ENCODE measurements at regions not wholly inside any gene's neighbourhood (a gene's known extent, or its start where the extent isn't known, plus 50 kb on each side); places are given as distances from the start of the nearest gene placed in this dataset.

DNA sequence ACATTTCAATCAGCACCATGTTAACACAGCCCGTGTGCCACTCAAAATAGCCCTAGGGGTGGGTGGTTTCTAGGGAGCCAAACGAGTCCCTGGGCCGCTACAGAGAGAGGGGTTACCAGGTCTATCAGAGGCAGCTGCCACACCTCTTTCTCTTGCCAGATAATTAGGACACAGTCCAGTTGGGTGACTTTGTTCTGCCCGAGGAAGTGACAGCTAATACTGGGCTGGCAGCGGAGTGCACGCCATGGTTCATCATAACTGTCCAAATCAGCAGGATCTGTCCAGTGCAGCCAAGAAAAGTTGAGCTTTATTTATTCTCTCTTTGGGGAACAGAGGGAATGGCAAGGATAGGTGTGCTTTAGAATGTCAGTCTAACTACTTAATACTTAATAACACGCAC lies 583.8 kb downstream of the BRINP1 start:
- DNase-seq = no peak

DNA sequence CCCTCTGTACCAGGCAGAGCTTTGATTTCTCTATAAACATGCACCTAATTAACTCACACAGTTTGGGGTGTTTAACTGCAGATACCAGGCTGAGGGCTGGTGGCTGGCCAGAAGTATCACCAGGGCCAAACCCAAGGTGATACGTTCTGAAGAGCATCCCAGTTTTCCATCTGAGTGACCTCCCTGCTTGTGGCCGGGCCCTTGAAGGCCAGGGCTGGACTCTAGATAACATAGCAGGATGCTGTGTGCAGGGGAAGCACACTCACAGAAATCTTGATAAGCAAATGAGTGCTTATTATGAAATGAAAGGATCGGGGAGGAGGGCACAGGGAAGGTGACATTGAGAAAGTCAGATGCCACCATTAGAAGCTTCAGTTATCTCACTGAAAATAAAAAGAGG lies 582.4 kb downstream of the BRINP1 start:
- no peak for DNase-seq

DNA sequence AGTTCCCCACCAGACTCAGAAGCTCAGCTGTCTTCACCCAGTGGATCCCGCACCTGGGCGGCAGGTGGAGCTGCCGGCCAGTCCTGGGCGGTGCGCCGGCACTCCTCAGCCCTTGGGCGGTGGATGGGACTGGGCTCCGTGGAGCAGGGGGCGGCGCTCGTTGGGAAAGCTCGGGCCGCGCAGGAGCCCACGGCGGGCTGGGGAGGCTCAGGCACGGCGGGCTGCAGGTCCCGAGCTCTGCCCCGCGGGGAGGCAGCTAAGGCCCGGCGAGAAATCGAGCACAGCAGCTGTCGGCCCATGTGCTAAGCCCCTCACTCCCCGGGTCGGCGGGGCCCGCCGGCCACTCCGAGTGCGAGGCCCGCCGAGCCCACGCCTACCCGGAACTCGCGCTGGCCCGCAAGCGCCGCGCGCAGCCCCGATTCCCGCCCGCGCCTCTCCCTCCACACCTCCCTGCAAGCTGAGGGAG lies 560.0 kb downstream of the BRINP1 start:
- no peak for DNase-seq

DNA sequence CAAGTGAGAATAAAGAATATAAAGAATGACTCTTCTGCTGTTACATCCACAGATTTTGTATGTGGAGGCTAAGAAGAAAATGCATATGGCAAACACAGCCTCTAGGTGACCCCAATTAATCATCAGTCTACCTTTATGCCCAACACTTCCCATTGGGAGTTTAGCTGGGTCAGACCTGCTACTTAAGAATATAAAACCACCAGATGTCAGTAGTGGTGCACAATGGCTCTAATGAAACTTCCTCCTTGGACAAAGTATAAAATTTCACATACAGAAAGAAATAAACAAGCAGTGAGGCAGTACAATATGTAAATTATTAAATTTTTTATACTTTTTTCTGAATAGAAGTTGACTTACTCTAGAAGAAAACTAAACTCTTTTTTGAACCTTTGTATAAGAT lies 539.9 kb downstream of the BRINP1 start:
- peak; percentile 5 for DNase-seq

DNA sequence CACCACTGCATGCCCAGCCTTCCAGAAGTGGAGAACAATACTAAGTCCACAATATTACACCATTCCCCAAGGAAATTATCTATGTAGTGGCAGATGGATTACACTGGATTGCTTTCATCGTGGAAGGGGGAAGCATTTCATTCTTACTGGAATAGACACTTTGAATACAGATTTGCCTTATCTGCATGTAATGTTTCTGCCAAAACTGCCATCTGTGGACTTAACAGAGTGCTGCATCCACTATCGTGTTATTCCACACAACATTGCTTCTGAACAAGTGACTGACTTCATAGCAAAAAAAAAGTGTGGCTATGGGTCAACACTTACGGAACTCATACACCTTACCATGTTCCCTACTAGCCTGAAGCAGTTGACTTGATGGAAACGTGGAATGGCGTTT lies 536.9 kb downstream of the BRINP1 start:
- no peak for DNase-seq

DNA sequence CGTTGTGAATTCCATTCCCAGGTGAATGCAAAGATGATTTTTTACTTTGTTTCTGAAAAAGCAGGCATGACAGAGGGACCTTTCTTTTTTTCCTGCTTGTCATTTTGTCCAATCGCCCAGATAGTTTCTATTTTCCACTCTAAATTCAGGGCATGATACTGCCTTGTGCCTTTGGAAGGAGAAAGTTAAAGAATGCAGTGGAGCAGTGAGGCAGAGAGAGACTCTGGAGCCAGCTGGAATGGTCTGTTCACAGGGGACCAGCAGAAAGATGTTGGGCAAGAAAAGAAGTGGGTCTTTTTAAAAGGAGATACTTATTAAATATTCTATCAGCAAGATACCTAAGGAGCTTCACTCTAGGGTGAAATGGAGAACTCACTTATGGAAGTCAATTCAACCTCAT lies 532.3 kb downstream of the BRINP1 start:
- peak; percentile 19 for DNase-seq

DNA sequence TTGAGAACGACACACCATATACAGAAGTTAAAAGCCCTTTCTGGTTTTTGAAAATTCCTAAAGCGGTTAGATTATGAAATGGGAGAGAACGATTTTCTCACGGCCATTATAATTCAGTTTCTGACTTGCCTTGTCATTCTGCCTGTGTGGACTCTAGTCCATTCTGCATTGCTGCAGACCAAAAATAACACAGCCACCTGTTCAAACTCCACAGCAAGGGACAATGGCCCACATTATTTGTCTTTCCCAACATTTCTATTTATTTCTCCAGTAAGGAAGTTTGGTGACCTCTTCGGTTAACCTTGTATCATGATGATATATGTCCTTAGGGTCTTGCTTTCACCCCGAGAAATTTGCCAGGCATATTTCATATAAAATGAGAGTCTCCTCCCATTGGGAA lies 497.7 kb downstream of the BRINP1 start:
- DNase-seq = no peak

DNA sequence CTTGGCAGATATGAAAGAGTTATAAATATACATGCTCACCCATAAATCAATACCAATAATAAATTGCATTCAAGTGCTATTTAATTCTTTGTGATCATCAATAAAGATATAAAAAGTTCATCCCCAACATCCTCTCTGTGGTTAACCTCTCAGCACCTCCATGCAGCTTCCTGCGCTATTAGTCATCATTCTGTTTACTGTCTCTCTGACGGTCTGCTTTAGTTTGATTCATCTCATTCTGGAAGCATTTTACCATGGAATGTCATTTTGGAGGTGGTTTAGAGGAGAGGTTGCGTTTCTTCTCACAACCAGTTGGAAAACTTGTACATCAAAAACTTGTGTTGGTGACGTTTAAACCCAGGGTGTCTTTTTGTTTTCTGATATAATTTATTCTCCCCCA lies 486.6 kb downstream of the BRINP1 start:
- DNase-seq = no peak

DNA sequence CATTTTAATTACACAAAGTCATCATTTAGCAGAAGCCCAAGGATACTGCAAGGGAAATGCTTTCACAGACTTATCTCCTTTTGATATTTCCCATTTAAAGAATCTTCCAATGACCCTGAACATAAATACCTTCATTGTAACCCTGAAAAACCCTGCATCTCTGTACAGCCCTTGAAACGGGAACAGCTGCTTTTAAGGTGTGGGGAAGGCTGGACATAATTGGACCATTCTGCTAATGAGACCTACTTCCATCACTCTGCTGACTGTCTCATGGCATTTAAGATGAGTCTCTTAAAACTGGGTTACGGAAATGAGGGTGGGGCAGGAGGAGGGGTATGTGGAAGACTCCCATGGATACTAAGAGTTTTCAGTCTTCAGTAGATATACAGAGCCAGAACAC lies 485.8 kb downstream of the BRINP1 start:
- no peak for DNase-seq

DNA sequence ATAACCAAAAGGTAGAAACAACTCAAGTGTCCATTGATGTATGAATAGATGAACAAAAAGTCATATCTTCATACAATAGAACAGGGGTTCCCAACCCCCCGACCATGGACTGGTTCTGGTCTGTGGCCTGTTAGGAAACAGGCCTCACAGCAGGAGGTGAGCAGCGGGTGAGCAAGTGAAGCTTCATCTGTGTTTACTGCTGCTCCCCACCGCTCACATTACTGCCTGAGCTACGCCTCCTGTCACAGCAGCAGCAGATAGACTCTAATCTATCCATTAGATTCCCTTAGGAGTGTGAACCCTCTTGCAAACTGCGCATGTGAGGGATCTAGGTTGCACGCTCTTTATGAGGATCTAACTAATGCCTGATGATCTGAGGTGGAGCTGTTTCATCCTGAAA lies 478.0 kb downstream of the BRINP1 start:
- DNase-seq = no peak

DNA sequence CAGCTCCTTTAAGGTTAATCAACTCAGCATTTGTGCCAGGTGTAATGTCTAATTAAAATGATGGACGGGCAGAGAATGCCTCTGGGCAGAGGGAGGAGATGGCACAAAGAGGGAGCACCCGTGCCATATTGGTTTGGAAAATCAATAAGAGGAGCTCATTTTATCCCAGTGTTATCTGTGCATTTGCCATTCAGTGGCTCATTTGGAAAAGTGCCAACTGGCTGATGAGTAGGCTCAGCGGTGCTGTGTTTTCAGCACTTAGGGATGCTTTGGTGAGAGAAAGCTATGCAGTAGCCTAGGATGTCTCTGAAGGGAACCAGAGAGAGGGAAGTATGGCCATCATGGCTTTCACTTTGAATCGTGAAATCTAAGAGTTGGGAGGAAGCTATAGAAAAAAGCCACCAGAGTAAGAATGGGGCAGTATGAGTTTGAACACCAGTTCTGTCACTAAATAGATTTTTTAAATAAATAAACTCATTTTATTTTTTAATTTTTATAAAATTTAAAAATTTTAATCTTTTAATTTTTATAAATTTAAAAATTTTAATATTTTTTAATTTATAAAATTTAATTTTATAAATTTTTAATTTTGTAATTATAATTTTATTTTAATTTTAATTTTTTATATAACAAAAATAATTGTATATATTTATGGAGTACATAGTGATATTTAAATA lies 472.8 kb downstream of the BRINP1 start:
- no peak for DNase-seq

DNA sequence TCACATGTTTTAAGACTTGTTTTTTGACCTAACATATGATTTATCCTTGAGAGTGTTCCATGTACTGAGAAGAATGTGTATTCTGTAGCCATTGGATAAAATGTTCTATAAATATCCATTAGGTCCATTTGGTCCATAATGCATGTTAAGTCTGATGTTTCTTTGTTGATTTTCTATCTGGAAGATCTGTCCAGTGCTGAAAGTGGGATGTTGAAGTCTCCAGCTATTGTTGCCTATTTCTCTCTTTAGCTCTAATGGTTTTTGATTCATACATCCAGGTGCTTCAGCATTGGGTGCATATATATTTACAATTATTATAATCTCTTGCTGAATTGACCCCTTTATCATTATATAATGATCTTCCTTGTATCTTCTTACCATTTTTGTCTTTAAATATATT lies 451.1 kb downstream of the BRINP1 start:
- DNase-seq = no peak

DNA sequence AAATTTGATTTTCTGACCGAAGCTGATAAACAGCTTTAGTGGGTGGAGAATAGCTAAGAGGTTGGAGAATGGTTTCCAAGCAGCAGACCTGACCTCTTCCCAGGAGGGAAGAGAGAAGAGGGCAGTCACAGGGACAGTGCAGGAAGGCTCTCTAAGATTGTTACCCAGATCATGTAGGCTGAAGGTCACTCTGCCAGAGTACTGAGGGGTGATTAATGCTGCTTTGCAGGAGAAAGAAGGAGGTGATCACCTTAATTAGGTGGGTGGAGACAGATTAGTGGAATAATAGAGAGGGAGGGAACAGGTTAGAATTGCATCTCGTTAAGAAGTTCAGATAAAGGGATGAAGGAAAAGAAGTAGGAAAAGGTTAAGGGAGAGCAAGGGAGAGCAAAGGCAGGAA lies 440.5 kb downstream of the BRINP1 start:
- DNase-seq = no peak

DNA sequence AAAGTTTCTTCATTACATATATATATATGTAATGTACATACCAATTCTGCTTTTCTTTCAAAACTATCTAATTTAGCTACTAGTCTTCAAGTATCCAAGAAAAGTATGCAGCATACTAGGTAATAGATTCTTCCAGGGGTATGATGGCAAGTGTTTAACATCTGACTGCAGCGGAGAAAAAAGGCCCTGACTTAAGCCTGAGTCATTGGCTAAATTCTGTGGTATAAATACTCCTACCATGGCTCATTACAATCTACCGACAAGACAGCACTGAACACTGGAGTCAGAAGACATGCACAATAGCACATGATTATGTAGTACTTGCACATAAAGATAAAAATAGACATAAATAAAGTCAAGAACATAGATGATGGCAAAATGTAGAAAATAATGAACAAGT lies 439.9 kb downstream of the BRINP1 start:
- DNase-seq = no peak

DNA sequence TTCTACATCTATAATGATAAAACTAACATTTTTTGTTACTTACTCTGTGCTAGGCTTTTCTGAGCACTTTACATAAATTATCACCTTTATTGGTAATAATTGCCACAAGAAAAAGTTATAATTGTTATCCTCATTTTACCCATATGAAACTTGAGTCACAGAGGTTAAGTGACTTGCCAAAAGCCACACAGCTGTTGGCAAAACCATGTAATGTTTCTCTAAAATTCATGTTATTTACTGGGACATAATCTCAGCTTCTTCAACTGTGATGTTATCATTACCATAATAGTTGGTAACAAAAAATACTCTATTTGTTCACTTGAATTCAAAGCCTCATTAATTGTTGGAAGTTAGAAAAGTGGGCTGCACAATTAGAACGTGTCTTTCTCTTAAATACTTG lies 437.3 kb downstream of the BRINP1 start:
- no peak for DNase-seq

DNA sequence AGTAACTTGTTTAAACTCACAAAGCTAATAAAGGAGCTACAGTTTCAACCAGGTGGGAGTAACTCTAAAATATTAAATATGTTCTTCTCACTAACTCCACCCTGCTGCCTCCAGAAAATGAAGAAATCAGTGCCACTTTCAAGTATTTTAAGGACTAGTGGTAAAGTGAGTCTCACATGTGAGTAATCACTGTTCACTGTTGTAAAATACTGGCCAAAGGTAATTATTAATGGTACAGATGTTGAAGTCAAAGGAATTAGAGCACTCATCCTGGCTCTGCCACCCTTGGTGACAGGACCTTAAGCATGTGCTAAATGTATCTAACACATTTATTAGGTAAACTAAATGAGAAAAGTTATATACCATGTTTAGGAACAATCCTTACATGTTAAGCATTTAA lies 430.7 kb downstream of the BRINP1 start:
- no peak for DNase-seq

DNA sequence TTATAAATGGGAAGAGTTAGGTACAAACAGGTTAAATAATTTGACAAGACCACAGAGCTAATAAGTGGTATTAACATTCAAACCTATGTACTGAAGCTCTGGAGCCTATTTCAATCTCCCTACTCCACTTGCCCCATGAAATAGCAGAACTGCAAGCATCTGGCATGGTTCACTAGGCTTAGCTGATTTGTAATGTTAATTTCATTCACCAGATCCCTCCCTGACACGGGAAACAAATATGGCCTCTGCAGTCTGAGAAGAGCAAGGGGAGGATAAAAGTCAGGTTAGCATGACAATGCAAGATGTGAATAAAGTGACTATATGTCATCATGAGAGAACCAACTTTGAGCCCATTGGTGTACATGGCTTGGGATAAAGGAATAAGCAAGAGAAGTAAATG lies 428.8 kb downstream of the BRINP1 start:
- DNase-seq = no peak

DNA sequence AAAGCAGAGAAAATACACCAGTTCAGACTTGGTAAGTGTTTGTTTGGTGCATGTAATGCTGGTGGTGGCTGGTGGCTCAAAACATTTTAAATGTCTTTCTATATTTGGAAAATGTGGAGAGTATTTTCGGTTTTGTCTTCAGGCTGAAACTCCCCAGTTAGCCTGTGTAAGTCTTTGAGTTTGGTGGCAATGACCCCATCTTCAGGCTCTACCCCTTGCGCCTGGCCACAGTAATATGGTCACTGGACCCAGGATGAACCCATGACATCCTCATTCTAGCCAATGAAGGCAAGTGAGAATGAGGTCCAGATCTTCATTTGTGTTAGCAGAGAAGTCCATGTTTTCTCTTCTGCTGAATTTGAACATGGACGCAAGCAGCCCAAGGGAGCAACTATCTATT lies 422.6 kb downstream of the BRINP1 start:
- no peak for DNase-seq

DNA sequence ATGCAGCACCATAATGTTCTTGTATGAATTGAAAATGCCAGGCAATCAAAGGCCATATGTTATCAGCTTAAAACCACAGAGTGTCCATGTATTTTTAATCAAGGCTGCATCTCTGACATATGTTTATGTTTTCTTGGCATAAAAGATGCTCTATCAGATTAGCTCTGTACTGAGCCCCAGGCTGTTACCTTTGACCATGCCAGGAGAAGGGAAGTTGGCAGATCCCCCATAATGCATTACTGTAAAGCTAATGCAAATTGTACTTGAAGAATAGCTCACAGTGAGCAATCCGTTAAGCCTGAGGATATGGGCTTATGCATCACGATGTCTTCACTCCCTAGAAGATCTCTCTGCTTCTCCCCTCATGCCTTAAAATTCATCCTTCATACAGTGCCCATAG lies 414.4 kb downstream of the BRINP1 start:
- DNase-seq = no peak

DNA sequence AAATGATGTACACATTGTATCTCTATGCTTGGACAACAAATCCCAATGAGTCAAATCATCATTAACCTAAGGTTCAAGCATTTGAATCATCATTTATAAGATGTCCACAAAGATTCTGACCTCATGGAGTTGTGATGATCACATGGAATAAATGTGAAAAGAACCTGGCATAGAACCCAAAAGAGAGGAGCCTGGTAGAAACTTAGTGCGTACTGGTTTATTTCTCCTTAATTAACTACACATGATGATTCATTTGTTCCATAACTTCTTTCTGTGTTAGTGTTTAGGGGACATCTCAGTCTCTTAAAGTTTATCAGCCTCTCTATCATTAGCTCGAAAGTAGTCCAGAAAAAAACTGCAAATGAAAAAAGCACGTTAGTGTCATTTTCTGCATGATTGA lies 411.6 kb downstream of the BRINP1 start:
- DNase-seq = no peak

DNA sequence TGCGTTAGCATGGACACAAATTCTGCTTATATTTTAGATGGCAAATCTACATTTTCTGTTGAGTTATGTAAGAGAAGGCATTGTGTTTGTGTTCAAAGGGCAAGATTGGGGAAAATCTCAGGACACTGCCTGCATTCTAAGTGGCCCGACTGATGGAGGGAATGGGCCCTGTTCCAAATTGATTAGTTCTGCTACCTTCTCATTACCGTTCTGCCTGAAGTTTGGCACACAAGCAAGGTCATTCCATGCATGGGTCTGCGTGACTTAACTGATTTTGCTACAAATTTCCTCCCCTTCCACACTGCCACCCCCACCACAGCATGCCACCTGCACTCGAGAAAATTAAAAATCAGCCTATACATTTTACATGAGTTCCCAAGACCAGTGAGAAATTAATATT lies 409.9 kb downstream of the BRINP1 start:
- DNase-seq = no peak

DNA sequence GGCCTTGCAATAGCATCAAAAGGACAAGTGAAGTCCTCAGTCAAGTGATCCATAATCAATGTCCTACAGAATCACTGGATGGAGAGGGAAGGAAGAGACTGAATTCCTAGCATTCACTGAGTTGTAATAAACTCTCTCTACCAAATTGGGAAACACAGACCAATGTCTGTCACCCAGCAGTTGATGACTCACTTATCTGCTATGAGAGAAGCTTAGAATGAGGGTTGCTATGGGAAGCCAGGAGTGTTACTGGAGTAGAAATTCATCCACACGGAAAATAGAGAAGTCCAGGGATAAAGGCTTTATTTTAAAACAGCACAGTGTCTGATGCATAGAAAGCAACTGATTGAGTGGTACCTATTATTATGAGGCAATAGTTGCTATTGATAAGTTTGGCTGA lies 407.4 kb downstream of the BRINP1 start:
- no peak for DNase-seq

DNA sequence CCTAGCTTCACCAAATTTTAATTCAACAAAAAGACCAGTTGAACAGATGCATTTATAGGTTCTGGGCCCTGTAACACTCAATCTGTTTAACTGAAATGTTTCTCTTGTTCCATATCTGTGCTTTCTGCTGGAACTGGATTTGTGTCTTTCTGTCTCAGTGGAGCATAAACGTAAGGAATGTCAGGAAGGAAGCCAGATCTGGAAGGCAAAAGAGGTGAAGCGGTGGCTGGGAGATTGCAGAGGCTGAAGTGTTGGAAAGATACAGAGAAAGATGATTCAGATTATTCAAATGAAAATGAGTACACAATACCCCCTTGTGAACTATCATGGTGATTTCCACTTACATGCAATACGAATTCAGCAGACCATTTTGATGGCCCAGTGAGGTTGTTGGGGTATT lies 406.8 kb downstream of the BRINP1 start:
- DNase-seq = no peak

DNA sequence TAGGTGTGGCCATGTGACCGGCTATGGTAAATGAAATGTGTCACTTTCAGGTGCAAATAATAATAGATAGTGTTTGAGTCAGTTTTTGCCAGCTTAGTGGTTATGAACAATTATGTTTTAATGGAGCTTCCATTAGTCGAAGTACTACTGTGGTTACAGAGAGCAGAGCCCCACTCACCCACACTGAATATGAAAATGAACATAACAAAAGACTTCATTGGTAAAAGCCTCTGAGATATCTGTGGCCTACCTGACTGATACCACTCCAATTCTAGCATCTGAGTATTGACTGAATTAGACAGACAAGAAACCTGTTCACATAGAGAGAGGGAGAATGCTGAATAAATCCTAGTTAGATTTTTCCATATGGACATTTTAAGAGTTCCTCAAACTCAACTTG lies 405.6 kb downstream of the BRINP1 start:
- DNase-seq = no peak

DNA sequence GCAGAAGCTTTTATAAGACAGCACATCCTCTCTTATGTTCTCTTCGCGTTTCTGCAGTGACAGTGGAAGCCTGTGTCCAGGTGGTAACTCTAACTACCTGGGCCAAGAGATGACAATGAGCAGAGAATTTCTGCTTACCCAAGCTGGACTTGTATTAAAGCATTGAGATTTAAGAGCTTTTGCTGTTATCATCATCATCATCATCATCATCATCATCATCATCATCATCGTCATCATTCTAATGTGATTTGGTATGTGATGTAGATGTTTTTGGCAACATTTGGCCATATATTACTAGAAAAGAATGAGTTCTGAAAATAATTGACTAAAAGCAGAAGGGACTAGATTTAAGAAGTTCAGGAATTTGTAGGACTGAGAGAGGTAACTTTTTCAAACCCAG lies 401.3 kb downstream of the BRINP1 start:
- no peak for DNase-seq

DNA sequence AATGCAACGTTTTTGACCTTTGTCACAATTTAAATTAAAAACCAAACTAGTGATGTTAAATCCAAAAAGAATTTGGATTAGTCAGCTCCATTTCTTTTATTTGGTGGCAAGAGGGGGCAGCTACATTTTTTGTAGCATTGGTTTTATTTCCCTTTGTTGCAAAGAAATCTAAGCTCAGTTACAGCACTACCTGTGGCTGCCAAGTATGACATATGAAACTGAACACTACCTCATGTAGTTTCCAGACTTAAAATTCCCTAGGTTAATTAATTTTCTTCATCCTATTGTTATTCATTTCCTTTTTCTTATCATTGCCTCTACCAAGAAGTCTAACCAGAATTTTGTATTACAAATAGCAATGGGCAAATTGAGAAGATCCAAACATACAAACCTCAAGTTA lies 393.5 kb downstream of the BRINP1 start:
- DNase-seq = no peak

Data from midbrain (tissue), 1 donor.